ENCODE measurements at regions not wholly inside any gene's neighbourhood (a gene's known extent, or its start where the extent isn't known, plus 50 kb on each side); places are given as distances from the start of the nearest gene placed in this dataset.

DNA sequence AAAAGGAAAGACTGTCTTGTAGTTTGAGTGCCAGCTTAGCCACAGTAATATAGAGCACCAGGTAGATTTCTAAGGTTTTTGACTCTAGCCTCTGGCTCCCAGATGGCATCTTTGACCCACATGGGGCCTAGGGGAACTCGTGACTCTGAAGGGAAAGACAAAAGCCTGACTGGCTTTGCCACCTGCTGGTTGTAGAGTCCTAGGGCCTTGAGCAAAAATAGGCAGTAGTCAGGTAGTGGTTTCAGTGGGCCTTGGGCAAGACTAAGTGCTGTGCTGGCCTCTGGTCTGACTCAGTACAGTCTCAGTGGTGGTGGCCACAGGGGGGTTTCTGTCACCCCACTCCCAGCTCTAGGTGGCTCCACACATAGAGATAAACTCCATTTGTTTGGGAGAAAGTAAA is 349.4 kb downstream of the FAM181B start:
- DNase-seq (ENCODE audit: low read depth in 2 of 2, low spot score in 1 of 2), result no peak

GRCh38 chr11:82373781-82374542 is 359.7 kb downstream of the FAM181B start:
- DNase-seq (ENCODE audit: low read depth in 2 of 2, low spot score in 1 of 2), result no peak

- DNase-seq (ENCODE audit: low read depth in 2 of 2, low spot score in 1 of 2), result no peak
Measured at GRCh38 chr11:82365351-82365750, 368.3 kb downstream of the FAM181B start.

DNA sequence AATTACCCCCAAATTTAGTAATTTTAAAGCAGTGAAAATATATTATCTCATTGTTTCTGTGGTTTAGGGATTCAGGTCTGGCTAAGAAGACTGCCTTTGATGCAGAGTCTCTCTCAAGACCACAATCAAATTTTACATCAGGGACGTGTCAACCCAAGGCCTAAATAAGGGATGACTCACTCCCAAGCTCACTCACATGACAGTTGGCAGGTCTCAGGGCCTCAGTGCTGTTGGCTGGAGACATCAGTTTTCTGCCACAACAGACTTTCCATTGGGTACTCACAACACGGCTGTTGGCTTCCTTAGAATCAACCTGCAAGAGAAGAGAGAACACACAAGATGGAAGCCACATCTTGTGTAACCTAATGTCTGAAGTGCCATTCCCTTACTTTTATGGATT is 377.3 kb downstream of the FAM181B start:
- DNase-seq (ENCODE audit: low read depth in 2 of 2, low spot score in 1 of 2), result no peak

- DNase-seq (ENCODE audit: low read depth in 2 of 2, low spot score in 1 of 2), result no peak
Measured at GRCh38 chr11:82355313-82355823, 378.3 kb downstream of the FAM181B start.

GRCh38 chr11:82326853-82327252 is 406.8 kb downstream of the FAM181B start:
- no peak for DNase-seq (ENCODE audit: low read depth in 2 of 2, low spot score in 1 of 2)

- DNase-seq (ENCODE audit: low read depth in 2 of 2, low spot score in 1 of 2), result no peak
Measured at GRCh38 chr11:82321206-82321605, 412.5 kb downstream of the FAM181B start.

GRCh38 chr11:82315093-82315492 is 418.6 kb downstream of the FAM181B start:
- DNase-seq (ENCODE audit: low read depth in 2 of 2, low spot score in 1 of 2), result no peak

GRCh38 chr11:82308979-82309378 is 424.7 kb downstream of the FAM181B start:
- no peak for DNase-seq (ENCODE audit: low read depth in 2 of 2, low spot score in 1 of 2)

DNA sequence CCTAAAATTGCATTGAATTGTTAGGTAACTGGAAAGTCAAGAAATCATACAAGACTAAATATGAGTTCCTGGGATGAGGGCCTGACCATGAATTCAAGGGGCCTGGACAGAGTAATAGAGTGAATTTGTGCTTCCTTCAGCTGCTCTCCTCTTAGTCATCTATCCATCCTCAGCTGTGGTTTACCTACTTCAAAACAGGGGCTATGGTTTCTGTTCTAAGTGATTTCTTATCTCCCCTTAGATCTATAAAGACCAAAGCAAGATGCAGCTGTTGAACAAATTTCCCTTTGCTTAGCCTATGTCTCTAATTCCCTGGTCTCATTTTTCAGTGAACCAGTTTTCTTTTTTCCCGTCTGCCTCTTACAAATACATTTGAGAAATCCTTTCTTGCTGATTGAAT is 428.5 kb downstream of the FAM181B start:
- DNase-seq (ENCODE audit: low read depth in 2 of 2, low spot score in 1 of 2), result no peak

GRCh38 chr11:82303671-82304070 is 430.0 kb downstream of the FAM181B start:
- DNase-seq (ENCODE audit: low read depth in 2 of 2, low spot score in 1 of 2), result no peak

DNA sequence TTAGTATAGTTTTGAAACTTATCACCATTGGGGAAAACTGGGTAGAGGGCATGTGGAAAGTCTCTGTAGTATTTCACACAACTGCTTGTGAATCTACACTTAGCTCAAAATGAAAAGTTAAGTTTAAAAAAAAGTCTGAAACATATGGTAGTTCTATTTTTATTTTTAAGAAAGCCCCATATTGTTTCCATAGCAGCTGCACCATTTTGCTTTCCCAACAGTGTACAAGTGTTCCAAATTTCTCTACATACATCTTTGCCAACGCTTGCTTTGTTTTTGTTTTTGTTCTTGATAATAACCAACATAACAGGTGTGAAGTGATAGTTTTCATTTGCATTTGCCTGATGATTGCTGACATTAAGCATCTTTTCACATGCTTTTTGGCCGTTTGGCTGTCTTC is 445.2 kb downstream of the FAM181B start:
- DNase-seq (ENCODE audit: low read depth in 2 of 2, low spot score in 1 of 2), result no peak

DNA sequence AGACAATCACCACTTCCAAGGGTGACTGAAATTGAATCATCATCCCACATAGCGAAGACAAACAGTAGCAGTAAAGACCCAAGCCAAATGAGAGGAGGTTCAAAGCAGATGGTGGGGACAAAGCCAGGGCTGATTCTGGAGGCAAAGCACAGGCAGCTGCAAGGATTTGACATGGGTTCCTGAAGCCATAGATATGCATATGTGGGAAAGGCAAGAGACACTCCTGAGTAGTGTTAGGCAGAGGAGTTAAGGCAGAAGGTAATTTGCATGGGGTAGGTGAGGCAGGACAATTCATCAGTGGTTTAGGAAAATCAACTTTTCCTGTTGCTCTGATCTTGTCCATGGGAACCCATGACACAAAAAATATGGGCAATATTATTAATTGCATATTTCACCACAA is 462.8 kb downstream of the FAM181B start:
- DNase-seq (ENCODE audit: low read depth in 2 of 2, low spot score in 1 of 2), result no peak

DNA sequence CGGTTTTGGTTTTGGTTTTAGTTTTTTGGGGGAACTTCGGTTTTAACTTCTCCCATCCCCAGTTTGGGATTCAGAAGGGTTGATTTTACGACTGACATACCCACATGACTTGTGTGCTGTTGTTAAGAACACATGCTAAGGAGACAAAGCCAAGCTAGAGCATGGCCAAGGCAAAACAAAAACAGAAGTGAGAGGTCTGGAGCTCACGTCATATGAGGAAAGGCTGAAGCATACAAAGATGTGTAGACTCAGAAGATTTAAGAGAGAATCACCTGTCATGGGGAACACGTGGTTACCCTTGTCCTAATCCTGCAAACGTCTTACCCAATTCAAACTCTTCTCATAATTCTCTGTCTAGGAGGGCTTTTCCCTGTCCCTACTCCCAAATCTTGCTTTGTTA is 465.0 kb downstream of the FAM181B start:
- no peak for DNase-seq (ENCODE audit: low read depth in 2 of 2, low spot score in 1 of 2)

DNA sequence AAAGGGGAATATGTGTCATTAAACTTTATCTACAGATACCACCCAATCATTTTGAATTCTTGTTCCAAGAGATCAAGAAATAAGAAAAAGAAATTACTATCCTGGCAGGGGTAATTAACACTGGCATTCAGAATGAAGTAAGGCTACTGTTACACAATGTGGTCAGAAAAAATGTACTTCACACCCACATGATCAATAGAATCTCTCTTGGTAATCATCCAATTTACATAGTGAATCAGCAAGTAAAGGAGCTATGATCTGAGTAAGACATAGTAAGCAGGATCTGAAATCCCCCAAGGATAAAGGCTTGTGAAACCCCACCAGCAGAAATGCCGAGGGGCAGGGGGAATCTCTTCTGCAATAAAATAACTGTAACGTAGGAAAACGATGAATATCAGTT is 466.5 kb downstream of the FAM181B start:
- DNase-seq (ENCODE audit: low read depth in 2 of 2, low spot score in 1 of 2), result no peak

- no peak for DNase-seq (ENCODE audit: low read depth in 2 of 2, low spot score in 1 of 2)
Measured at GRCh38 chr11:82261367-82261766, 472.3 kb downstream of the FAM181B start.

DNA sequence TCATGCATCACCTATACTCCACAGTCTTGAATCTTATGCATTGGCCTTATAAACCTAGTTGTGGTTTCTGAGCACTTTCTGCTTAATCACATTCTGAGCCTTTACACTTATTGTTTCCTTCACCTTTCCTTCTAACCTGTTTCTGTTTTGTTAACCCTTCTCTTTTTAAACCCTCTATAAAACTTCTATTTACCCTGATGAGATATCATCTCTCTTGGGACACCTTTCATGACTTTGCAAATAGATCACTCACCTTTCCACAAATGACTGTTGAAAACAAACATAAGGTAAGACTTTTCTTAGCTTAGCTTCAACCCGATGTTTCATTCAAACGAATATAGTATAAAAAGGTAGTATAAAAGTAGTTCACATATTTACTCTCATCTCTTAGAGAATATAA is 483.6 kb downstream of the FAM181B start:
- no peak for DNase-seq (ENCODE audit: low read depth in 2 of 2, low spot score in 1 of 2)

- no peak for DNase-seq (ENCODE audit: low read depth in 2 of 2, low spot score in 1 of 2)
Measured at GRCh38 chr11:82246926-82247325, 486.7 kb downstream of the FAM181B start.

DNA sequence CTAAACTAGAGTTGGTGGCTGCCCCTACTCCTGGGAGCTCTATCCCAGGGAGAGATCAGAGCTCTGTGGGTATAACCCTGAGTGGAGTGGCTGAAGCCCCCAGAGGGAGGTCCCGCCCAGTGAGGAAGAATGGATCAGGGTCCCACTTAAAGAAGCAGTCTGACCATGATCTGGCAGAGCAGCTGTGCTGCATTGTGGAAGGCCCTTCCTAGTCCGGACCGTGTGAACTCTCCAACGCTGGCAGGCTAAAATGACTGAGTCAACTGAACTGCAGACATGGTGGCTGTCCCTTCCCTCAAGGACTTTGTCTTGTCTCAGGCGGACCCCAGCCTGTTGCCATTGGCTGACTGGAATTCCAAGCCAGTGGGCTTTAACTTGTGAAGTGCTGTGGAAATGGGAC is 494.2 kb downstream of the FAM181B start:
- DNase-seq (ENCODE audit: low read depth in 2 of 2, low spot score in 1 of 2), result no peak

GRCh38 chr11:82234256-82234655 is 499.4 kb downstream of the FAM181B start:
- DNase-seq (ENCODE audit: low read depth in 2 of 2, low spot score in 1 of 2), result no peak

DNA sequence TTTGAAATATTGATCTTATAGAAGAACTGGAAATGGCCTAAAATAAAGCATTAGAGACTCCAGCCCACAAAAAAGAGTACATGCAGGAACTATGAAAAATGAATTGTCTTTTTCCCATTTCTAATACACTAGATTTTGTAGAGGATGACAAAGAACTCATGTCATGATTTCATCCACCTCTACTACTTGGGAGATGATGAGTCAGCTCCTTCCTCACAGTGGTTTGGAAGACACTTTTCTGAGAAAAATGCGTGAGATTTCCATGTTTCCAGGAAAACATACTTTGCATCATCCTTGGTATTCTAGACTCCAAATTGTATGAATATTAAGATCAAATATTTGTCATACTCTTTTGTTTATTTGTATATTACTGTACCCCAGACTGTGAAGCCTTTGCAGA is 500.5 kb downstream of the FAM181B start:
- DNase-seq (ENCODE audit: low read depth in 2 of 2, low spot score in 1 of 2), result no peak

- DNase-seq (ENCODE audit: low read depth in 2 of 2, low spot score in 1 of 2), result no peak
Measured at GRCh38 chr11:82229341-82229740, 504.3 kb downstream of the FAM181B start.

GRCh38 chr11:82225930-82226329 is 507.7 kb downstream of the FAM181B start:
- DNase-seq (ENCODE audit: low read depth in 2 of 2, low spot score in 1 of 2), result no peak

Data from stimulated activated CD8-positive, alpha-beta memory T cell treated with anti-CD3 and anti-CD28 coated beads, Interleukin-4, amount 100 ng/mL, for 1 hour (primary cell).